Cardiac fibroblast (primary cell): ENCODE measurements at regions not wholly inside any gene's neighbourhood (a gene's known extent, or its start where the extent isn't known, plus 50 kb on each side); places are given as distances from the start of the nearest gene placed in this dataset.

Source experiments
- DNase-seq, 2 donors: peaks; one replicate each; pipeline versions ENCODE4 v3.0.0 to v3.0.0-alpha.2; 2010; ENCODE audit warnings: low read depth in 2 of 2
- H3K4me3 ChIP-seq, 2 donors: replicated peaks in 1 of 2; 1 replicate in 1 of 2; 2 replicates in 1 of 2; pipeline ENCODE4 v1.5.1; 2011; ENCODE audit warnings: low read depth in 2 of 2, low read length in 2 of 2, mild to moderate bottlenecking in 2 of 2, moderate library complexity in 1 of 2
- CTCF ChIP-seq: IDR thresholded peaks from one replicate; pipeline ENCODE4 v1.5.1; 2011; ENCODE audit warnings: low read depth, mild to moderate bottlenecking, low read length, inconsistent platforms

- TF ChIP-seq CTCF, result no peak
- no peak for DNase-seq
- no peak overlapping the region for H3K4me3 ChIP-seq
These were observed 144.9 kb upstream of the NCKAP5 start for GRCh38 chr2:133713049-133713580.

- no peak for TF ChIP-seq CTCF
- H3K4me3 ChIP-seq, result no peak overlapping the region
- no peak for DNase-seq
These were observed 147.9 kb upstream of the NCKAP5 start for GRCh38 chr2:133716166-133716565.

GRCh38 chr2:133717497-133717896 is 149.2 kb upstream of the NCKAP5 start:
- DNase-seq, result peak in 1 of 2 donors; percentile 11

GRCh38 chr2:133718688-133719201 is 150.5 kb upstream of the NCKAP5 start:
- DNase-seq, result peak; percentile 55 to 86
- TF ChIP-seq CTCF, result no peak
- H3K4me3 ChIP-seq, result no peak overlapping the region

More at GRCh38 chr2:133717497-133717896, 149.2 kb upstream of the NCKAP5 start:
- H3K4me3 ChIP-seq, result no peak overlapping the region
- no peak for TF ChIP-seq CTCF

- no peak overlapping the region for H3K4me3 ChIP-seq
- TF ChIP-seq CTCF, result no peak
- no peak for DNase-seq
These were observed 152.2 kb upstream of the NCKAP5 start for GRCh38 chr2:133720429-133720828.

- H3K4me3 ChIP-seq, result no peak overlapping the region
- TF ChIP-seq CTCF, result no peak
- DNase-seq, result no peak
These were observed 152.9 kb upstream of the NCKAP5 start for GRCh38 chr2:133721118-133721517.

- TF ChIP-seq CTCF, result no peak
- no peak overlapping the region for H3K4me3 ChIP-seq
- no peak for DNase-seq
These were observed 154.9 kb upstream of the NCKAP5 start for GRCh38 chr2:133723133-133723532.
